ENCODE measurements at regions not wholly inside any gene's neighbourhood (a gene's known extent, or its start where the extent isn't known, plus 50 kb on each side); places are given as distances from the start of the nearest gene placed in this dataset.

- no peak; the same call in 1 of the 2 replicates for TF ChIP-seq CTCF (conservative IDR thresholded peaks at IDR 0.05; ENCODE audit: low read length)
- TF ChIP-seq EZH2phosphoT487 (IDR thresholded peaks at IDR 0.05; ENCODE audit: borderline replicate concordance): no peak
- Histone ChIP-seq H3F3A (ENCODE audit: low read depth) (no peaks in the 10 kb centered on the region), H3K9me2 (replicated peaks; ENCODE audit: low read depth, low read length) (no peaks in the 10 kb centered on the region), H3K79me2 (ENCODE audit: insufficient read depth, low read length) (no peaks in the 10 kb centered on the region), H3K36me3 (ENCODE audit: insufficient read depth, low read length) (no peaks in the 10 kb centered on the region), H3K9me3 (ENCODE audit: insufficient read depth, low read depth, low read length) (no peaks in the 10 kb centered on the region), H3K4me3 (ENCODE audit: low read length, poor library complexity, severe bottlenecking) (no peak overlapping the region), H3K9ac (ENCODE audit: low read depth, low read length, poor library complexity, severe bottlenecking) (no peak overlapping the region), H3K4me1 (ENCODE audit: insufficient read depth, low read length, poor library complexity, severe bottlenecking) (no peaks in the 10 kb centered on the region), H4K20me1 (ENCODE audit: insufficient read depth, low read length, poor library complexity, severe bottlenecking) (no peaks in the 10 kb centered on the region), H3K4me2 (ENCODE audit: low read depth, low read length, poor library complexity, severe bottlenecking) (no peak overlapping the region), H2AFZ (ENCODE audit: low read length) (no peak overlapping the region), H3K27me3 (ENCODE audit: insufficient read depth, low read length, poor library complexity, severe bottlenecking) (no peaks in the 10 kb centered on the region)
These were observed 141.3 kb upstream of the VCX3B start for GRCh38 chrX:8323356-8323755.

GRCh38 chrX:8341814-8342590 lies 122.6 kb upstream of the VCX3B start:
- no peaks in the 10 kb centered on the region for H3K79me2 ChIP-seq (ENCODE audit: insufficient read depth, low read length)
- no peaks in the 10 kb centered on the region for H3K9me2 ChIP-seq (replicated peaks; ENCODE audit: low read depth, low read length)
- no peak for TF ChIP-seq CTCF (conservative IDR thresholded peaks at IDR 0.05; ENCODE audit: low read length)
- TF ChIP-seq EZH2phosphoT487 (IDR thresholded peaks at IDR 0.05; ENCODE audit: borderline replicate concordance): no peak
- no peak overlapping the region for H3K4me3 ChIP-seq (ENCODE audit: low read length, poor library complexity, severe bottlenecking)
- no peaks in the 10 kb centered on the region for H3F3A ChIP-seq (ENCODE audit: low read depth)
- no peaks in the 10 kb centered on the region for H3K36me3 ChIP-seq (ENCODE audit: insufficient read depth, low read length)
- H3K27me3 ChIP-seq (ENCODE audit: insufficient read depth, low read length, poor library complexity, severe bottlenecking): no peaks in the 10 kb centered on the region
- H3K4me1 ChIP-seq (ENCODE audit: insufficient read depth, low read length, poor library complexity, severe bottlenecking): no peaks in the 10 kb centered on the region
- H3K4me2 ChIP-seq (ENCODE audit: low read depth, low read length, poor library complexity, severe bottlenecking): no peak overlapping the region
- H3K9ac ChIP-seq (ENCODE audit: low read depth, low read length, poor library complexity, severe bottlenecking): no peak overlapping the region
- no peaks in the 10 kb centered on the region for H3K9me3 ChIP-seq (ENCODE audit: insufficient read depth, low read depth, low read length)
- H4K20me1 ChIP-seq (ENCODE audit: insufficient read depth, low read length, poor library complexity, severe bottlenecking): no peaks in the 10 kb centered on the region
- H2AFZ ChIP-seq (ENCODE audit: low read length): no peak overlapping the region

- Histone ChIP-seq H3K79me2 (ENCODE audit: insufficient read depth, low read length) (no peaks in the 10 kb centered on the region), H3F3A (ENCODE audit: low read depth) (no peaks in the 10 kb centered on the region), H3K9me2 (replicated peaks; ENCODE audit: low read depth, low read length) (no peaks in the 10 kb centered on the region)
These were observed 119.2 kb upstream of the VCX3B start for GRCh38 chrX:8345473-8345872.

More at GRCh38 chrX:8345473-8345872, 119.2 kb upstream of the VCX3B start:
- H3K4me1 ChIP-seq (ENCODE audit: insufficient read depth, low read length, poor library complexity, severe bottlenecking): no peaks in the 10 kb centered on the region
- no peak for TF ChIP-seq EZH2phosphoT487 (IDR thresholded peaks at IDR 0.05; ENCODE audit: borderline replicate concordance)
- no peak for TF ChIP-seq CTCF (conservative IDR thresholded peaks at IDR 0.05; ENCODE audit: low read length)
- H3K9me3 ChIP-seq (ENCODE audit: insufficient read depth, low read depth, low read length): no peaks in the 10 kb centered on the region
- no peak overlapping the region for H3K4me3 ChIP-seq (ENCODE audit: low read length, poor library complexity, severe bottlenecking)
- H2AFZ ChIP-seq (ENCODE audit: low read length): no peak overlapping the region
- H3K4me2 ChIP-seq (ENCODE audit: low read depth, low read length, poor library complexity, severe bottlenecking): no peak overlapping the region
- no peaks in the 10 kb centered on the region for H4K20me1 ChIP-seq (ENCODE audit: insufficient read depth, low read length, poor library complexity, severe bottlenecking)
- H3K36me3 ChIP-seq (ENCODE audit: insufficient read depth, low read length): no peaks in the 10 kb centered on the region
- H3K9ac ChIP-seq (ENCODE audit: low read depth, low read length, poor library complexity, severe bottlenecking): no peak overlapping the region
- H3K27me3 ChIP-seq (ENCODE audit: insufficient read depth, low read length, poor library complexity, severe bottlenecking): no peaks in the 10 kb centered on the region

Measured in Loucy (cell line).